ENCODE measurements at regions not wholly inside any gene's neighbourhood (a gene's known extent, or its start where the extent isn't known, plus 50 kb on each side); places are given as distances from the start of the nearest gene placed in this dataset.

- TF ChIP-seq CTCF (IDR thresholded peaks at IDR 0.05; ENCODE audit: low read depth, low read length): no peak
- no peak for DNase-seq (ENCODE audit: extremely low read depth, low read depth)
Measured at GRCh38 chr12:94730847-94731246, 80.5 kb upstream of the TMCC3 start.

GRCh38 chr12:94726236-94726835, 76.0 kb upstream of the TMCC3 start:
- no peak for DNase-seq (ENCODE audit: extremely low read depth, low read depth)
- TF ChIP-seq CTCF (IDR thresholded peaks at IDR 0.05; ENCODE audit: low read depth, low read length): no peak

GRCh38 chr12:94725375-94726168, 75.2 kb upstream of the TMCC3 start:
- DNase-seq (ENCODE audit: extremely low read depth, low read depth): no peak
- peak; percentile 30 for TF ChIP-seq CTCF (IDR thresholded peaks at IDR 0.05; ENCODE audit: low read depth, low read length)

DNA sequence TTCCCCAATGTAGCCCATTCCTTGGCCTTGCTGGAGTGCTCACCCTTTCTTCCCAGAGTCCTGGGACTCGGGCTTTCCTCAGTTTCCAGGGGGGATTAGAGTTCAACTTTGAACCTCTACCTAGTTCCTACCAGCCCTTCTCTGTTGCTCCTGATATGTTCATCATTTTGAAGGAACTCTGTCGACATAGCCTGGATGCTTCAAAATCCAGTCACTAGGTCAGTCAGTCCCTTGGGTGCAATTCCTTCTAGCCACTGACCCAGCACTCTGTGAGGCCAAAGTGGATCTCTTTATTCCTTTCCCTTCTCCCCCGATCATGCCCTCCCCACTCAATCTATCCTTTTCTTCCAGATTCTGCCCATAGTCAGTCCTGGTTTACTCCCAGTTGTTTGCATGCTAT, 72.3 kb upstream of the TMCC3 start:
- no peak for DNase-seq (ENCODE audit: extremely low read depth, low read depth)
- TF ChIP-seq CTCF (IDR thresholded peaks at IDR 0.05; ENCODE audit: low read depth, low read length): no peak

GRCh38 chr12:94721173-94721572, 70.8 kb upstream of the TMCC3 start:
- no peak for DNase-seq (ENCODE audit: extremely low read depth, low read depth)

GRCh38 chr12:94718114-94718513, 67.8 kb upstream of the TMCC3 start:
- no peak for DNase-seq (ENCODE audit: extremely low read depth, low read depth)

More at GRCh38 chr12:94721173-94721572, 70.8 kb upstream of the TMCC3 start:
- no peak for TF ChIP-seq CTCF (IDR thresholded peaks at IDR 0.05; ENCODE audit: low read depth, low read length)

More at GRCh38 chr12:94718114-94718513, 67.8 kb upstream of the TMCC3 start:
- no peak for TF ChIP-seq CTCF (IDR thresholded peaks at IDR 0.05; ENCODE audit: low read depth, low read length)

All from AG09319 (cell line).